ENCODE measurements at regions not wholly inside any gene's neighbourhood (a gene's known extent, or its start where the extent isn't known, plus 50 kb on each side); places are given as distances from the start of the nearest gene placed in this dataset.

GRCh38 chr11:134901542-134901941 is 489.5 kb upstream of the B3GAT1 start:
- TF ChIP-seq CTCF (IDR thresholded peaks at IDR 0.05) (no peak), POLR2A (IDR thresholded peaks at IDR 0.05) (no peak)
- intact Hi-C loops (cut with DNase I; ENCODE audit: low total_unique reads) = no loop called here
- DNase-seq (ENCODE audit: low spot score in 2 of 2) = peak in 1 of 2 donors; percentile 54
- H3K4me3 ChIP-seq (ENCODE audit: low read depth, poor library complexity, severe bottlenecking) = no peak overlapping the region
- WGBS, 2 donors = 68 to 75% methylated on average over 7 of the region's 7 CpGs

- 78 to 81% methylated on average over 13 of the region's 13 CpGs for WGBS, 2 donors
- no peak for DNase-seq (ENCODE audit: low spot score in 2 of 2)
- TF ChIP-seq CTCF (IDR thresholded peaks at IDR 0.05) (no peak), POLR2A (IDR thresholded peaks at IDR 0.05) (no peak)
- no peak overlapping the region for H3K4me3 ChIP-seq (ENCODE audit: low read depth, poor library complexity, severe bottlenecking)
- intact Hi-C loops (cut with DNase I; ENCODE audit: low total_unique reads) = no loop called here
These were observed 482.0 kb upstream of the B3GAT1 start for GRCh38 chr11:134893810-134894685.

- DNase-seq (ENCODE audit: low spot score in 2 of 2) = no peak
- no peak overlapping the region for H3K4me3 ChIP-seq (ENCODE audit: low read depth, poor library complexity, severe bottlenecking)
- WGBS, 2 donors = 71 to 74% methylated on average over 5 of the region's 5 CpGs
- TF ChIP-seq CTCF (IDR thresholded peaks at IDR 0.05) = no peak
- no peak for TF ChIP-seq POLR2A (IDR thresholded peaks at IDR 0.05)
- intact Hi-C loops (cut with DNase I; ENCODE audit: low total_unique reads) = no loop called here
These were observed 478.4 kb upstream of the B3GAT1 start for GRCh38 chr11:134890446-134890845.

GRCh38 chr11:134889832-134890231 is 477.8 kb upstream of the B3GAT1 start:
- 80 to 88% methylated on average over 6 of the region's 6 CpGs for WGBS, 2 donors
- no peak overlapping the region for H3K4me3 ChIP-seq (ENCODE audit: low read depth, poor library complexity, severe bottlenecking)
- DNase-seq (ENCODE audit: low spot score in 2 of 2) = no peak
- intact Hi-C loops (cut with DNase I; ENCODE audit: low total_unique reads) = no loop called here
- TF ChIP-seq POLR2A (IDR thresholded peaks at IDR 0.05) (no peak), CTCF (IDR thresholded peaks at IDR 0.05) (no peak)

- DNase-seq (ENCODE audit: low spot score in 2 of 2) = no peak
- no peak overlapping the region for H3K4me3 ChIP-seq (ENCODE audit: low read depth, poor library complexity, severe bottlenecking)
- 84 to 86% methylated on average over 10 of the region's 10 CpGs for WGBS, 2 donors
- TF ChIP-seq POLR2A (IDR thresholded peaks at IDR 0.05) (no peak), CTCF (IDR thresholded peaks at IDR 0.05) (no peak)
- intact Hi-C loops (cut with DNase I; ENCODE audit: low total_unique reads) = no loop called here
These were observed 476.8 kb upstream of the B3GAT1 start for GRCh38 chr11:134888821-134889220.

Data from lower leg skin (tissue), 4 donors.